Uterus (tissue), 2 donors: ENCODE measurements at regions not wholly inside any gene's neighbourhood (a gene's known extent, or its start where the extent isn't known, plus 50 kb on each side); places are given as distances from the start of the nearest gene placed in this dataset.

Experiments
- CTCF ChIP-seq, 4 experiments: fragments of 200-600 bp in 2 of 4; fragments of 450-650 bp in 2 of 4; sonication (generic) in 2 of 4; IDR thresholded peaks; one replicate each; pipeline ENCODE4 v1.5.1; 2016 to 2019; ENCODE audit warnings: antibody characterized with exemption in 4 of 4, mild to moderate bottlenecking in 2 of 4, moderate library complexity in 1 of 4
- POLR2A ChIP-seq, 2 donors: fragments of 450-650 bp; IDR thresholded peaks; one replicate each; pipeline ENCODE4 v1.6.1; 2016; ENCODE audit warnings: antibody characterized with exemption in 2 of 2, mild to moderate bottlenecking in 1 of 2, moderate library complexity in 1 of 2

DNA sequence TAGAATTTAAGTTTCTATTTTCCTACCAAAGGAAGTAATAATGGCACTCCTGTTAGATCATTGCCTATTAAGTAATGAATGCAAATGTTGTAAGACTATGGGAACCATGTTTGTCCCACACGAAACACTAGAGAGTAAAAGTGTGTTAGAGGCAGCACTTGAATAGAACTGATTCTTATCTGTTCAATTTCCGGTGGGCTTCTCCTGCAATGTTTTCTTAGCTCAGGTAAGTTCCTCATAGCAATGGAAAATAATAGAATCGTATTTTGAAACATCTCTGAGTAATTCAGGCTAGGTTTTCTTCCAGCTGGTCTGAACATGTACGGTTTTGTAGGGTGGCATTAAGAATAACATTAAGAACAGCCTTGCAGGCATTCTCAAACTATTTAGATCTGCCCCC, 145.3 kb upstream of the LIPC start:
- TF ChIP-seq CTCF (IDR thresholded peaks at IDR 0.05): no peak
- TF ChIP-seq POLR2A (IDR thresholded peaks at IDR 0.05): no peak
